K562 (cell line): ENCODE measurements at regions not wholly inside any gene's neighbourhood (a gene's known extent, or its start where the extent isn't known, plus 50 kb on each side); places are given as distances from the start of the nearest gene placed in this dataset.

ENCODE experiments used
- ATAC-seq: fragments of 200-7000 bp; cut with Tn5 transposase; 3 replicates; pipeline ENCODE4 v1.9.1; 2020; ENCODE audit warnings: moderate library complexity
- BruUV-seq: library from RNA; stranded (reverse); fragments of 400-500 nt; replicated peaks from 2 replicates; lab custom pipeline; 2021; lab: Mats Ljungman, UMichigan
- CTCF ChIA-PET: fragments of 300-600 bp; formaldehyde crosslinking; extraction: SDS; loops from one replicate; lab custom pipeline; 2021; ENCODE audit warnings: low intra/inter-chr PET ratio; lab: Yijun Ruan, JAX
- POLR2A ChIA-PET: fragments of 300-600, 350-650 bp; sonication (Branson Sonifier 250); formaldehyde crosslinking; extraction: SDS; loops from one replicate; lab custom pipeline; 2021; ENCODE audit warnings: antibody characterized with exemption, inconsistent platforms; lab: Yijun Ruan, JAX
- DNase-seq, 4 experiments: peaks; one replicate each; pipeline versions ENCODE4 v3.0.0 to v3.0.0-alpha.2; 2011 to 2018; ENCODE audit warnings: low spot score in 3 of 4, mixed read lengths in 3 of 4; ENCODE audit errors: extremely low read depth in 1 of 4
- FAIRE-seq: peaks from 2 replicates; lab custom pipeline; 2011; peaks lifted over from hg19 to GRCh38; lab: Jason Lieb, UNC
- H2AFZ ChIP-seq: 2 replicates; pipeline ENCODE4 v1.6.0; 2011; ENCODE audit warnings: low read depth, low read length, control low read depth, inconsistent platforms
- H3K27ac ChIP-seq: fragments of 200-600 bp; 3 replicates; pipeline ENCODE4 v1.8.0; 2011; ENCODE audit warnings: low read depth, mild to moderate bottlenecking, control low read depth, inconsistent platforms, low read length, moderate library complexity, mixed read lengths; ENCODE audit errors: extremely low read depth
- H3K27me3 ChIP-seq, 2 experiments: fragments of 300-600 bp in 1 of 2; 2 replicates in 1 of 2; 3 replicates in 1 of 2; pipeline versions ENCODE4 v1.6.0 to v1.8.0; 2011; ENCODE audit warnings: inconsistent platforms in 2 of 2, low read length in 2 of 2, mild to moderate bottlenecking in 1 of 2, mixed read lengths in 1 of 2, moderate library complexity in 1 of 2; ENCODE audit not compliant: control insufficient read depth in 2 of 2, insufficient read depth in 2 of 2
- H3K36me3 ChIP-seq: fragments of 300-600 bp; 3 replicates; pipeline ENCODE4 v1.8.0; 2011; ENCODE audit warnings: mild to moderate bottlenecking, low read length, inconsistent platforms; ENCODE audit not compliant: control insufficient read depth, insufficient read depth
- H3K4me1 ChIP-seq, 2 experiments: fragments of 200-600 bp in 1 of 2; replicated peaks in 1 of 2; 2 replicates in 1 of 2; 3 replicates in 1 of 2; pipeline versions ENCODE4 v1.5.1 to v1.8.0; 2011; ENCODE audit warnings: inconsistent platforms in 2 of 2, low read length in 2 of 2, mild to moderate bottlenecking in 1 of 2, mixed read lengths in 1 of 2, moderate library complexity in 1 of 2; ENCODE audit not compliant: control insufficient read depth in 2 of 2, insufficient read depth in 2 of 2
- H3K4me2 ChIP-seq: 2 replicates; pipeline ENCODE4 v1.6.1; 2011; ENCODE audit warnings: low read length, control low read depth, inconsistent platforms, mixed read lengths; ENCODE audit not compliant: insufficient read depth
- H3K4me3 ChIP-seq: fragments of 200-600 bp; sonication (generic), shearing (Covaris generic); 2 replicates; pipeline ENCODE4 v1.5.1; 2016; ENCODE audit warnings: control low read depth, inconsistent platforms
- H3K79me2 ChIP-seq: fragments of 200-600 bp; 3 replicates; pipeline ENCODE4 v1.8.0; 2011; ENCODE audit warnings: low read length, inconsistent platforms; ENCODE audit not compliant: control insufficient read depth, insufficient read depth
- H3K9ac ChIP-seq, 2 experiments: 2 replicates each; pipeline versions ENCODE4 v1.6.0 to v1.6.1; 2011; ENCODE audit warnings: low read depth in 2 of 2, low read length in 2 of 2, control low read depth in 1 of 2, inconsistent platforms in 1 of 2, mild to moderate bottlenecking in 1 of 2, mixed read lengths in 1 of 2; ENCODE audit not compliant: insufficient read depth in 1 of 2
- H3K9me1 ChIP-seq: one replicate; pipeline ENCODE4 v1.6.0; 2011; ENCODE audit warnings: inconsistent platforms, mild to moderate bottlenecking, low read length, moderate library complexity; ENCODE audit not compliant: control insufficient read depth, insufficient read depth
- H3K9me3 ChIP-seq: replicated peaks from 2 replicates; pipeline ENCODE4 v1.5.1; 2011; ENCODE audit warnings: low read depth, low read length, inconsistent platforms; ENCODE audit not compliant: control insufficient read depth, insufficient read depth
- H4K20me1 ChIP-seq: replicated peaks from 2 replicates; pipeline ENCODE4 v1.6.1; 2011; ENCODE audit warnings: low read length, inconsistent platforms, mixed read lengths; ENCODE audit not compliant: control insufficient read depth, insufficient read depth
- FOXJ2 ChIP-seq: fragments of 200-800 bp; sonication (Bioruptor generic); IDR thresholded peaks from 2 replicates; pipeline ENCODE4 v1.6.1; 2016; ENCODE audit warnings: missing genetic modification characterization, missing compliant biosample characterization
- MITF ChIP-seq: IDR thresholded peaks from 2 replicates; pipeline ENCODE4 v1.6.1; 2014; ENCODE audit warnings: antibody characterized with exemption
- NCOA4 ChIP-seq: fragments of 450-650 bp; IDR thresholded peaks from 2 replicates; pipeline ENCODE4 v1.6.1; 2018; ENCODE audit warnings: mild to moderate bottlenecking; ENCODE audit not compliant: partially characterized antibody
- PHF8 ChIP-seq: fragments of 200-600 bp; sonication (generic); IDR thresholded peaks from 2 replicates; pipeline ENCODE4 v1.6.1; 2012; ENCODE audit warnings: mixed run types, mild to moderate bottlenecking, inconsistent platforms, low read length, moderate library complexity, borderline replicate concordance
- RFX1 ChIP-seq: fragments of 450-650 bp; IDR thresholded peaks from 2 replicates; pipeline ENCODE4 v1.6.1; 2016; ENCODE audit warnings: mild to moderate bottlenecking, moderate library complexity
- TAF9B ChIP-seq: fragments of 450-650 bp; IDR thresholded peaks from 2 replicates; pipeline ENCODE4 v1.6.1; 2018; ENCODE audit warnings: mild to moderate bottlenecking; ENCODE audit not compliant: partially characterized antibody
- ZNF76 ChIP-seq: fragments of 250-450 bp; sonication (Bioruptor Pico); IDR thresholded peaks from 2 replicates; pipeline ENCODE4 v1.4.0; 2020; ENCODE audit warnings: mild to moderate bottlenecking, moderate library complexity, borderline replicate concordance
- WGBS: fragments of 100-300 bp; shearing (Covaris generic); methylation state at CpG from one replicate; pipeline ENCODE4 v1.1.6; 2016; ENCODE audit warnings: low coverage, mixed read lengths; ENCODE audit not compliant: insufficient coverage; ENCODE audit errors: missing lambda C conversion rate; 5-methylcytosine and 5-hydroxymethylcytosine counted together
- in situ Hi-C: fragments of 300-500 bp; cut with MboI; formaldehyde crosslinking; loops from 4 replicates; pipeline ENCODE4 v1.15.0; 2018; ENCODE audit warnings: inconsistent platforms, mixed read lengths
- intact Hi-C: fragments of 100-400 bp; cut with micrococcal nuclease; formaldehyde crosslinking; loops from 2 replicates; pipeline ENCODE4 v1.14.2; 2022

- no peaks in the 10 kb centered on the region for H3K79me2 ChIP-seq
- no peaks in the 10 kb centered on the region for H3K4me1 ChIP-seq
- H3K27me3 ChIP-seq: no peaks in the 10 kb centered on the region
- CTCF ChIA-PET: no interaction called here
- POLR2A ChIA-PET: no interaction called here
- 10% methylated on average over 2 of the region's 2 CpGs for WGBS
- H2AFZ ChIP-seq: no peak overlapping the region
- H3K36me3 ChIP-seq: no peaks in the 10 kb centered on the region
- no peaks in the 10 kb centered on the region for H4K20me1 ChIP-seq
- no peak for ATAC-seq
- TF ChIP-seq ZNF76 (CRISPR knock-in tag): no peak
- TF ChIP-seq TAF9B: no peak
- TF ChIP-seq RFX1: no peak
- no peak for TF ChIP-seq FOXJ2 (tag)
- no peak for TF ChIP-seq MITF
- no peak for FAIRE-seq
- no peaks in the 10 kb centered on the region for H3K9me1 ChIP-seq
- no peak overlapping the region for H3K9ac ChIP-seq
- intact Hi-C loops: no loop called here
- no peak overlapping the region for H3K4me2 ChIP-seq
- no TSS peak for BruUV-seq
- DNase-seq: no peak
- H3K9me3 ChIP-seq: no peaks in the 10 kb centered on the region
- H3K4me3 ChIP-seq: no peak overlapping the region
- in situ Hi-C loops: no loop called here
- no peak overlapping the region for H3K27ac ChIP-seq
Observed at GRCh38 chr5:21623831-21624230, 1229.3 kb downstream of the CDH12 start.

GRCh38 chr5:21615195-21615765 lies 1237.9 kb downstream of the CDH12 start:
- in situ Hi-C loops: no loop called here

More at GRCh38 chr5:21615195-21615765, 1237.9 kb downstream of the CDH12 start:
- H3K36me3 ChIP-seq: no peaks in the 10 kb centered on the region
- H3K9me3 ChIP-seq: no peaks in the 10 kb centered on the region
- H3K9ac ChIP-seq: no peak overlapping the region
- no peaks in the 10 kb centered on the region for H4K20me1 ChIP-seq
- POLR2A ChIA-PET: no interaction called here
- under 1% methylated on average over 16 of the region's 16 CpGs for WGBS
- DNase-seq (no peak), FAIRE-seq (no peak), ATAC-seq (no peak)
- 0 out of 2 replicates have a peak, but pooled peaks have one; percentile 12 for TF ChIP-seq PHF8
- no peak for TF ChIP-seq NCOA4
- H3K79me2 ChIP-seq: no peaks in the 10 kb centered on the region
- H3K27ac ChIP-seq: no peak overlapping the region
- CTCF ChIA-PET: no interaction called here
- no peaks in the 10 kb centered on the region for H3K4me1 ChIP-seq
- intact Hi-C loops: no loop called here
- no peak overlapping the region for H3K4me2 ChIP-seq
- H3K4me3 ChIP-seq: no peak overlapping the region
- no peak overlapping the region for H2AFZ ChIP-seq
- no peaks in the 10 kb centered on the region for H3K9me1 ChIP-seq
- H3K27me3 ChIP-seq: no peaks in the 10 kb centered on the region
- BruUV-seq: no TSS peak
